ENCODE measurements at regions not wholly inside any gene's neighbourhood (a gene's known extent, or its start where the extent isn't known, plus 50 kb on each side); places are given as distances from the start of the nearest gene placed in this dataset.

DNA sequence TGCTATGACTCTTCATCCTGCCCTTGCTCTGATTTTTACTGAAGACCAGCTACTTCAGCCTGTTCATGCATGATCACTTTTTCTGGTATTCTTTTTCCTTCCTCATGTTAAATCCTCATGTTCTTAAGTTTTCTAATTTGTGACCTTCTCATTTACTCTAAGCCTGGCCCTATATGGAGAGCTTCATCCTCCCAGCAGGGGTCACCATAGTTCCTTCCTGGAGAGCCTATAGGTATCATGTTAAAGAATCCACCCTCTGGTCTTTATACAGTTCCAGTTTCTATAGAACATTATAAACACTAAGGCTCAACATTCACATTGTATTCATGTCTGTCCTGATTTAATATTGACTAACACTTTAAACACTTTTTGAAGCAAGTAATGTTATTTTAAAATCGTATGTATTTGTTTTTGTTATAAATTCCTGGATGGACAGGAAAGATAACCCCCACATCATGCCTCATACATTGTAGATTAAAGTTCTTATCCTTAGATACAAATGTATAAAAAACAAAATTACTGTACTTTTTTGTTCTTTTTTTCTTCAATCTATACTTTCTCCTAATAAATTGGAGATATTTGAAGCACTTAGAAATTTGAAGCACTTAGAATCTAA lies 53.8 kb upstream of the OTUD4 start:
- peak; percentile 44 for DNase-seq (ENCODE audit: low spot score)

DNA sequence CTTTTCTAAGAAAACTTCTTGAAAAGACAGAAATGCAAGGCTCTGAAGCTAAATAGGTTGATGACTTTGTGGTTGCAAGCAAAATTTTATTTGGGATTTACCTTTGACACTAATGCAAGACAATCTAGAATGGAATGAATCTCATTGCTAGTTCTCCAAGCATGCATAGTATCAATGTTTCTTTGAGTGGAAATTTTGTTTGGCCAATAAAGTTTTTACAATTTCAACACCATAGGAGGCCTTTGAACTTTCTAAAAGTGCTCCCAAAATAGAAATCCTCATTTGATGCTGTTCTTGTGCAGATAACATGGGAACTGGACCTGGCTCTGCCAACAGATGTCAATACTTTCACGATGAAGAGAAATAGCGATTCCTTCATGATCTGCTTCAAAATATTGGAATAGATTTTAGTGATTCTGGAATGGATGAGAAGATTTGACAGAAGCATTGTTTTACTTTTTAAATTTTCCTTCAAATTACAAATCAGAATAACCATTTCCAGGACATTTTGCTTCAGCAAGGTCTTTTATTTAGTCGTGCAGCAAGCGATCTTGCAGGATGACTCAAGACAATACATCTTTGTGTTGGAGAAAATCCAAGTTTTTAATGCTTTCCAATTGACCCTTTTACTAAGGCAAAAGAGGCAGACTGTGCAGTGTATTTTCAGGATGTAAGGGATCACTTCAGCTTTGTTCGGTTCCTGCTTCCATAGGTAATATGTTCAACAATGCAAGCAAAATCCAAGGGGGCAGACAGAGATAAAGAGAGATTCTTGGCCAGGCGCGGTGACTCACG lies 51.7 kb upstream of the OTUD4 start:
- DNase-seq (ENCODE audit: low spot score): no peak

DNA sequence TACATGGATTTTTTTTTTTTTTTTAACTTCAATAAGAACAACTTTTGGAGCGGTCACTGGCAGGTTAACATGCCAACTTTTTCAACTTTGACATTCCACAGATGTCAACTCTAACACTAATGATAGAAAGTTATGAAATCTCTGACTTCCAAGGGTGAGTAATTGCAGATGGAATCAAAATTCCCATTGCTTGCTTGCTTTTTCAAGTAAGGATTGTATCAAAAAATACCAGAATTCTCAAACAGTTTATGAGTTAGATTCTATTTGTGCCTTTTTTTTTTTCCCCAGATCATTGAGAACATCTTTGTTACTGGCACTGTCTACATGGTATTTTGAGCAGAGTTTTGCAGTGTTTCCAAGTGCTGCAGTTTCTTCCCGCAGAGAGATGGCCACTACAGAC lies 50.3 kb upstream of the OTUD4 start:
- no peak for DNase-seq (ENCODE audit: low spot score)

Measured in hematopoietic multipotent progenitor cell treated with erythropoietin and hydrocortisone succinate and interleukin-3 and kit ligand, for 17 days (in vitro differentiated cells).